PFSK-1 (cell line): ENCODE measurements at regions not wholly inside any gene's neighbourhood (a gene's known extent, or its start where the extent isn't known, plus 50 kb on each side); places are given as distances from the start of the nearest gene placed in this dataset.

Experiments
- FOXP2 ChIP-seq: optimal IDR thresholded peaks from 2 replicates; pipeline ENCODE3; 2011; ENCODE audit warnings: borderline replicate concordance, control low read depth, inconsistent platforms; ENCODE audit not compliant: insufficient read depth; ENCODE audit errors: extremely low read length, extremely low read depth
- POLR2AphosphoS5 ChIP-seq: IDR thresholded peaks from 2 replicates; pipeline ENCODE4 v1.6.1; 2012; ENCODE audit warnings: low read depth, mild to moderate bottlenecking, control low read depth, low read length, moderate library complexity
- SIN3A ChIP-seq: IDR thresholded peaks from 2 replicates; pipeline ENCODE4 v1.6.1; 2012; ENCODE audit warnings: mild to moderate bottlenecking, low read length, moderate library complexity, borderline replicate concordance; ENCODE audit not compliant: insufficient read depth
- TAF1 ChIP-seq: IDR thresholded peaks from 2 replicates; pipeline ENCODE4 v1.6.1; 2012; ENCODE audit warnings: low read length, control low read depth, borderline replicate concordance; ENCODE audit not compliant: insufficient read depth
- TF ChIP-seq, protein P1 (sequence below), 2 experiments: IDR thresholded peaks; 2 replicates each; pipeline versions ENCODE4 v1.6.1 to v1.8.0; 2011 to 2012; ENCODE audit warnings: low read depth in 2 of 2, low read length in 2 of 2, control low read depth in 1 of 2, inconsistent platforms in 1 of 2, mild to moderate bottlenecking in 1 of 2, moderate library complexity in 1 of 2; ENCODE audit not compliant: insufficient read depth in 1 of 2

DNA sequence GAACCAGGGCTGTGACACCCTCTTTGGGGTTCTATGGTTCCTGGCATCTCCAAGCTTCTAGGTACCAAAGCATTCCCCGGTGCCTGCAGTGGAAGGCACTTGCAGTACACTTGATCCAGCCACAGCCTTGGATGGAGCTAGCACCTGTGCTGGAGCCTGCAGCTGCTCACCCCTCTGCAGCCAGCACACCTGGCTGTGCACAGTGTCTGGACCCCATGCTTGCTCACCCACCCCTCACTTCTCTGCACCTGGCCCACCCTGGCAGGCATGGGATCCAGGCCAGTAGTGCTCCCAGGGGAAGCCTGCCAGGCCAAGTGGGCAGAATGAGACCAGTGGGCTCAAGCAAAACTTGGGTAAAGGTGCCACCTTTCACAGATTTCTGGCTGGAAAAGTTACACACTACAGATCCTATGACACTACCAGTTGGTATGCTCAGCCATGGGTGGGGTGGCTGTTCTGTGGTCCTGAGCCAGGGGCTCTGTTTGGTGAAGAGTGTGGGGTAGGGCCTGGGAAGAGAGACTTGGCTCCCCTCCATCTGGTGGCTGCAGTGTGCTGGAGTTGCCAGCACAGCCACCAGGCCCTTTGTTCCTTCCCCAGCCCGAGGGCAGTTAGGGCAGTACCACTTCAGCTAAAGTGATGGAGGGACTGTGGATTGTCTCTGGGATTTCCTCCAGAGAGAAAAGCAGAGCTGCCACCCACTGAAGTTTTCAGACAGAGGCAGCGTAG lies 157.8 kb upstream of the LRRC7 start:
- TF ChIP-seq, protein P1, sequence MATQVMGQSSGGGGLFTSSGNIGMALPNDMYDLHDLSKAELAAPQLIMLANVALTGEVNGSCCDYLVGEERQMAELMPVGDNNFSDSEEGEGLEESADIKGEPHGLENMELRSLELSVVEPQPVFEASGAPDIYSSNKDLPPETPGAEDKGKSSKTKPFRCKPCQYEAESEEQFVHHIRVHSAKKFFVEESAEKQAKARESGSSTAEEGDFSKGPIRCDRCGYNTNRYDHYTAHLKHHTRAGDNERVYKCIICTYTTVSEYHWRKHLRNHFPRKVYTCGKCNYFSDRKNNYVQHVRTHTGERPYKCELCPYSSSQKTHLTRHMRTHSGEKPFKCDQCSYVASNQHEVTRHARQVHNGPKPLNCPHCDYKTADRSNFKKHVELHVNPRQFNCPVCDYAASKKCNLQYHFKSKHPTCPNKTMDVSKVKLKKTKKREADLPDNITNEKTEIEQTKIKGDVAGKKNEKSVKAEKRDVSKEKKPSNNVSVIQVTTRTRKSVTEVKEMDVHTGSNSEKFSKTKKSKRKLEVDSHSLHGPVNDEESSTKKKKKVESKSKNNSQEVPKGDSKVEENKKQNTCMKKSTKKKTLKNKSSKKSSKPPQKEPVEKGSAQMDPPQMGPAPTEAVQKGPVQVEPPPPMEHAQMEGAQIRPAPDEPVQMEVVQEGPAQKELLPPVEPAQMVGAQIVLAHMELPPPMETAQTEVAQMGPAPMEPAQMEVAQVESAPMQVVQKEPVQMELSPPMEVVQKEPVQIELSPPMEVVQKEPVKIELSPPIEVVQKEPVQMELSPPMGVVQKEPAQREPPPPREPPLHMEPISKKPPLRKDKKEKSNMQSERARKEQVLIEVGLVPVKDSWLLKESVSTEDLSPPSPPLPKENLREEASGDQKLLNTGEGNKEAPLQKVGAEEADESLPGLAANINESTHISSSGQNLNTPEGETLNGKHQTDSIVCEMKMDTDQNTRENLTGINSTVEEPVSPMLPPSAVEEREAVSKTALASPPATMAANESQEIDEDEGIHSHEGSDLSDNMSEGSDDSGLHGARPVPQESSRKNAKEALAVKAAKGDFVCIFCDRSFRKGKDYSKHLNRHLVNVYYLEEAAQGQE (IDR thresholded peaks at IDR 0.05; ENCODE audit: insufficient read depth in 1 of 2, low read depth in 2 of 2, low read length in 2 of 2): no peak
- TF ChIP-seq POLR2AphosphoS5 (no peak), TAF1 (no peak), SIN3A (no peak), FOXP2 (no peak)
